ENCODE measurements at regions not wholly inside any gene's neighbourhood (a gene's known extent, or its start where the extent isn't known, plus 50 kb on each side); places are given as distances from the start of the nearest gene placed in this dataset.
"Not testable (repeated sequence)": the region's sequence is repeated elsewhere in the genome, so short reads cannot be mapped to it uniquely, and the experiment has no call there.

GRCh38 chr7:29685651-29686271 lies 120.5 kb upstream of the WIPF3 start:
- H2BK20ac ChIP-seq (ENCODE audit: low read length); H2BK5ac ChIP-seq (ENCODE audit: low read depth, low read length); H3K23me2 ChIP-seq (ENCODE audit: low read depth, low read length); H2AFZ ChIP-seq (ENCODE audit: low read length); H3K27me3 ChIP-seq (replicated peaks in 1 of 4; ENCODE audit: control insufficient read depth in 3 of 4, extremely low read depth in 1 of 4, insufficient read depth in 3 of 4, low read length in 3 of 4); CTCF ChIA-PET (ENCODE audit: partially characterized antibody); H3K9me3 ChIP-seq (ENCODE audit: insufficient read depth in 2 of 2, low read depth in 1 of 2, low read length in 1 of 2); H3K23ac ChIP-seq (ENCODE audit: insufficient read length); H3K18ac ChIP-seq (ENCODE audit: extremely low read depth, low read length); POLR2A ChIA-PET (ENCODE audit: partially characterized antibody); H2BK120ac ChIP-seq (replicated peaks; ENCODE audit: low read depth, low read length); H4K5ac ChIP-seq (ENCODE audit: insufficient read length, low read depth, low read length); H2BK12ac ChIP-seq (ENCODE audit: low read depth, low read length); H3K79me2 ChIP-seq (ENCODE audit: control insufficient read depth in 1 of 2, insufficient read depth in 2 of 2, low read length in 2 of 2); H2AK5ac ChIP-seq (ENCODE audit: low read depth, low read length); FAIRE-seq; H3K14ac ChIP-seq (ENCODE audit: insufficient read length); H3K4me1 ChIP-seq (replicated peaks in 1 of 4; ENCODE audit: control insufficient read depth in 3 of 4, insufficient read depth in 4 of 4, low read length in 3 of 4); H4K8ac ChIP-seq (ENCODE audit: extremely low read depth, insufficient read depth, low read length); H3K56ac ChIP-seq (replicated peaks; ENCODE audit: insufficient read length, low read depth, low read length); H3K36me3 ChIP-seq (ENCODE audit: control insufficient read depth in 2 of 4, insufficient read depth in 4 of 4, low read length in 3 of 4); H3K27ac ChIP-seq (ENCODE audit: low read depth, low read length); H3K79me1 ChIP-seq (ENCODE audit: low read depth, low read length); H3K4ac ChIP-seq (replicated peaks; ENCODE audit: insufficient read length, low read depth, low read length); H4K91ac ChIP-seq (replicated peaks; ENCODE audit: insufficient read length, low read length); DNase-seq (ENCODE audit: low read depth in 1 of 2, low spot score in 2 of 2); H2BK15ac ChIP-seq (ENCODE audit: low read length); H4K20me1 ChIP-seq (replicated peaks in 1 of 2; ENCODE audit: control insufficient read depth in 1 of 2, insufficient read depth in 2 of 2, low read length in 2 of 2): not testable (repeated sequence)
- H3K4me2 ChIP-seq (ENCODE audit: insufficient read depth in 1 of 2, low read depth in 2 of 2, low read length in 2 of 2), result peak overlapping the region; percentile 45 to 60
- WGBS, 2 experiments (ENCODE audit: extremely low coverage in 1 of 2, insufficient coverage in 1 of 2, insufficient read length in 1 of 2, insufficient replicate concordance in 2 of 2, low coverage in 1 of 2, low lambda C conversion rate in 2 of 2, missing lambda C conversion rate in 1 of 2), result 33% methylated on average over 6 of the region's 21 CpGs; no CpG with 5 or more reads in 1 of the 2 experiments
- peak overlapping the region in 1 of 4 experiments; percentile 72; a peak in 2 of 7 replicates for H3K9ac ChIP-seq (replicated peaks in 1 of 4; ENCODE audit: extremely low read depth in 1 of 4, low read depth in 3 of 4, low read length in 3 of 4)
- H3K4me3 ChIP-seq (ENCODE audit: extremely low read depth in 1 of 4, insufficient read depth in 2 of 4, low read depth in 3 of 4, low read length in 4 of 4), result peak overlapping the region; percentile 53 to 77 (median 68)

GRCh38 chr7:29690510-29690909 lies 115.8 kb upstream of the WIPF3 start:
- H3K23me2 ChIP-seq (ENCODE audit: low read depth, low read length); FAIRE-seq; H2BK12ac ChIP-seq (ENCODE audit: low read depth, low read length): not testable (repeated sequence)

More at GRCh38 chr7:29690510-29690909, 115.8 kb upstream of the WIPF3 start:
- H4K20me1 ChIP-seq (replicated peaks in 1 of 2; ENCODE audit: control insufficient read depth in 1 of 2, insufficient read depth in 2 of 2, low read length in 2 of 2); H3K27me3 ChIP-seq (replicated peaks in 1 of 4; ENCODE audit: control insufficient read depth in 3 of 4, extremely low read depth in 1 of 4, insufficient read depth in 3 of 4, low read length in 3 of 4); H2AK5ac ChIP-seq (ENCODE audit: low read depth, low read length); H4K91ac ChIP-seq (replicated peaks; ENCODE audit: insufficient read length, low read length); H3K18ac ChIP-seq (ENCODE audit: extremely low read depth, low read length); H2AFZ ChIP-seq (ENCODE audit: low read length); DNase-seq (ENCODE audit: low read depth in 1 of 2, low spot score in 2 of 2); H3K23ac ChIP-seq (ENCODE audit: insufficient read length); CTCF ChIA-PET (ENCODE audit: partially characterized antibody); H3K9ac ChIP-seq (replicated peaks in 1 of 4; ENCODE audit: extremely low read depth in 1 of 4, low read depth in 3 of 4, low read length in 3 of 4); H3K56ac ChIP-seq (replicated peaks; ENCODE audit: insufficient read length, low read depth, low read length); H3K79me2 ChIP-seq (ENCODE audit: control insufficient read depth in 1 of 2, insufficient read depth in 2 of 2, low read length in 2 of 2); H2BK20ac ChIP-seq (ENCODE audit: low read length); H3K4ac ChIP-seq (replicated peaks; ENCODE audit: insufficient read length, low read depth, low read length); H3K14ac ChIP-seq (ENCODE audit: insufficient read length); H3K4me1 ChIP-seq (replicated peaks in 1 of 4; ENCODE audit: control insufficient read depth in 3 of 4, insufficient read depth in 4 of 4, low read length in 3 of 4); H3K79me1 ChIP-seq (ENCODE audit: low read depth, low read length); H3K4me2 ChIP-seq (ENCODE audit: insufficient read depth in 1 of 2, low read depth in 2 of 2, low read length in 2 of 2); H3K9me3 ChIP-seq (ENCODE audit: insufficient read depth in 2 of 2, low read depth in 1 of 2, low read length in 1 of 2); H4K8ac ChIP-seq (ENCODE audit: extremely low read depth, insufficient read depth, low read length); H4K5ac ChIP-seq (ENCODE audit: insufficient read length, low read depth, low read length); POLR2A ChIA-PET (ENCODE audit: partially characterized antibody); H3K27ac ChIP-seq (ENCODE audit: low read depth, low read length); H3K36me3 ChIP-seq (ENCODE audit: control insufficient read depth in 2 of 4, insufficient read depth in 4 of 4, low read length in 3 of 4); H2BK5ac ChIP-seq (ENCODE audit: low read depth, low read length); H3K4me3 ChIP-seq (ENCODE audit: extremely low read depth in 1 of 4, insufficient read depth in 2 of 4, low read depth in 3 of 4, low read length in 4 of 4); H2BK120ac ChIP-seq (replicated peaks; ENCODE audit: low read depth, low read length); H2BK15ac ChIP-seq (ENCODE audit: low read length): not testable (repeated sequence)
- WGBS, 2 experiments (ENCODE audit: extremely low coverage in 1 of 2, insufficient coverage in 1 of 2, insufficient read length in 1 of 2, insufficient replicate concordance in 2 of 2, low coverage in 1 of 2, low lambda C conversion rate in 2 of 2, missing lambda C conversion rate in 1 of 2), result 82% methylated on average over 4 of the region's 4 CpGs; no CpG with 5 or more reads in 1 of the 2 experiments
